ENCODE measurements at regions not wholly inside any gene's neighbourhood (a gene's known extent, or its start where the extent isn't known, plus 50 kb on each side); places are given as distances from the start of the nearest gene placed in this dataset.

GRCh38 chr14:86015511-86015910 lies 485.6 kb downstream of the FLRT2 start:
- H3K9me2 ChIP-seq (replicated peaks; ENCODE audit: insufficient read depth): no peaks in the 10 kb centered on the region
- H3K27ac ChIP-seq: no peak overlapping the region
- H3K4me3 ChIP-seq: no peak overlapping the region
- WGBS (ENCODE audit: low lambda C conversion rate, missing lambda C conversion rate): 79% methylated on average over 1 of the region's 1 CpG
- H3K79me2 ChIP-seq: no peaks in the 10 kb centered on the region
- no peaks in the 10 kb centered on the region for H3K27me3 ChIP-seq
- no peak overlapping the region for H2AFZ ChIP-seq
- H3K4me1 ChIP-seq (ENCODE audit: insufficient read depth): no peaks in the 10 kb centered on the region
- no peaks in the 10 kb centered on the region for H3K36me3 ChIP-seq (replicated peaks; ENCODE audit: insufficient read depth, low read depth)
- H4K20me1 ChIP-seq (ENCODE audit: insufficient read depth, poor library complexity, severe bottlenecking): no peaks in the 10 kb centered on the region
- DNase-seq (ENCODE audit: low spot score): no peak
- TF ChIP-seq EZH2 (IDR thresholded peaks at IDR 0.05; ENCODE audit: borderline replicate concordance): no peak
- no peak for TF ChIP-seq EZH2phosphoT487 (IDR thresholded peaks at IDR 0.05; ENCODE audit: low read depth, severe bottlenecking, unreplicated experiment)
- TF ChIP-seq, protein P1, sequence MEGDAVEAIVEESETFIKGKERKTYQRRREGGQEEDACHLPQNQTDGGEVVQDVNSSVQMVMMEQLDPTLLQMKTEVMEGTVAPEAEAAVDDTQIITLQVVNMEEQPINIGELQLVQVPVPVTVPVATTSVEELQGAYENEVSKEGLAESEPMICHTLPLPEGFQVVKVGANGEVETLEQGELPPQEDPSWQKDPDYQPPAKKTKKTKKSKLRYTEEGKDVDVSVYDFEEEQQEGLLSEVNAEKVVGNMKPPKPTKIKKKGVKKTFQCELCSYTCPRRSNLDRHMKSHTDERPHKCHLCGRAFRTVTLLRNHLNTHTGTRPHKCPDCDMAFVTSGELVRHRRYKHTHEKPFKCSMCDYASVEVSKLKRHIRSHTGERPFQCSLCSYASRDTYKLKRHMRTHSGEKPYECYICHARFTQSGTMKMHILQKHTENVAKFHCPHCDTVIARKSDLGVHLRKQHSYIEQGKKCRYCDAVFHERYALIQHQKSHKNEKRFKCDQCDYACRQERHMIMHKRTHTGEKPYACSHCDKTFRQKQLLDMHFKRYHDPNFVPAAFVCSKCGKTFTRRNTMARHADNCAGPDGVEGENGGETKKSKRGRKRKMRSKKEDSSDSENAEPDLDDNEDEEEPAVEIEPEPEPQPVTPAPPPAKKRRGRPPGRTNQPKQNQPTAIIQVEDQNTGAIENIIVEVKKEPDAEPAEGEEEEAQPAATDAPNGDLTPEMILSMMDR (IDR thresholded peaks at IDR 0.05; ENCODE audit: poor library complexity): no peak
- H3K4me2 ChIP-seq: no peak overlapping the region
- no peaks in the 10 kb centered on the region for H3K9me3 ChIP-seq (ENCODE audit: low read depth)

DNA sequence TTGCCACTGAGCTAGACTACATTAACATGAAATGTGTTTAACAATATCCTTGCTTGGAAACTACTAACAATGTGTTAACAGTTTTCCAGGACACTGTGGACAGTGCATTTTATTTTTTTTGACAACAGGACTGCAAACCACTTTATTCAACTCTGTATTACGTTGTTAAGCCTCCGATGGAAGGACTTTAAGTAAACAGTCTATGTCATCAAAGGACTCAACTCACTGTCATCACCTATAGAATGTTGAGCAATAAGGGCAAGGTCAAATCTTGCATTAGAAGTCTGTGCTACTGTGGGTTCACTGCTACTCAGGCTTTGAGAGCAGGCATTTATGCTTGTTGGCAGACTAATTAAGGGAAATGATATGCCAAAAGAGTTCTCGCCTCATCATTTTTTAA lies 483.7 kb downstream of the FLRT2 start:
- DNase-seq (ENCODE audit: low spot score): peak; percentile 6
- Histone ChIP-seq H3K79me2 (no peaks in the 10 kb centered on the region), H4K20me1 (ENCODE audit: insufficient read depth, poor library complexity, severe bottlenecking) (no peaks in the 10 kb centered on the region), H3K27ac (no peak overlapping the region), H3K9me2 (replicated peaks; ENCODE audit: insufficient read depth) (no peaks in the 10 kb centered on the region), H3K4me1 (ENCODE audit: insufficient read depth) (no peaks in the 10 kb centered on the region), H3K36me3 (replicated peaks; ENCODE audit: insufficient read depth, low read depth) (no peaks in the 10 kb centered on the region), H3K4me2 (no peak overlapping the region), H3K4me3 (no peak overlapping the region), H3K9me3 (ENCODE audit: low read depth) (no peaks in the 10 kb centered on the region), H3K27me3 (no peaks in the 10 kb centered on the region), H2AFZ (no peak overlapping the region)
- 38% methylated on average over 3 of the region's 3 CpGs for WGBS (ENCODE audit: low lambda C conversion rate, missing lambda C conversion rate)
- TF ChIP-seq, protein P1 (IDR thresholded peaks at IDR 0.05; ENCODE audit: poor library complexity): no peak
- TF ChIP-seq EZH2phosphoT487 (IDR thresholded peaks at IDR 0.05; ENCODE audit: low read depth, severe bottlenecking, unreplicated experiment) (no peak), EZH2 (IDR thresholded peaks at IDR 0.05; ENCODE audit: borderline replicate concordance) (no peak)

DNA sequence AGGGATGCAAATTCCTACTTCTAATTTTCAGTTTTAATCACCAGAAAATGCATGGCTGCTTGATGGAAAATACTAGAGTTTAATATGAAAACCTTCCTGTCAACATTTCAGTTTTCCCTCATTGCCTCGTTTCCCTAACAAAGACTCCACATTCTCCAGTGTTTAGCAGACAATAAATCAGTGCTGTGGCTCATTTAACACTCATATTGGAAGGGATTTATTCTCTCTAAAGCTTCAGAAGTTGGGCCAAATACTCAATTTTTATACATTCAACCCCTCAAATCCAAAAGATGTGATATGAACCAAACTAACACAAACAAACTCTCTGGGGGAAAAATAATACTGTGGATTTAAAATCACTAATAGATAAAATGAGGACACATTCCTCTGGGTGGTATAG lies 482.5 kb downstream of the FLRT2 start:
- Histone ChIP-seq H3K4me1 (ENCODE audit: insufficient read depth) (no peaks in the 10 kb centered on the region), H3K27me3 (no peaks in the 10 kb centered on the region), H3K79me2 (no peaks in the 10 kb centered on the region), H3K4me3 (no peak overlapping the region), H3K9me2 (replicated peaks; ENCODE audit: insufficient read depth) (no peaks in the 10 kb centered on the region), H3K27ac (no peak overlapping the region), H3K9me3 (ENCODE audit: low read depth) (no peaks in the 10 kb centered on the region), H3K36me3 (replicated peaks; ENCODE audit: insufficient read depth, low read depth) (no peaks in the 10 kb centered on the region), H2AFZ (no peak overlapping the region), H4K20me1 (ENCODE audit: insufficient read depth, poor library complexity, severe bottlenecking) (no peaks in the 10 kb centered on the region), H3K4me2 (no peak overlapping the region)
- WGBS (ENCODE audit: low lambda C conversion rate, missing lambda C conversion rate): 50% methylated on average over 1 of the region's 1 CpG
- TF ChIP-seq EZH2phosphoT487 (IDR thresholded peaks at IDR 0.05; ENCODE audit: low read depth, severe bottlenecking, unreplicated experiment): no peak
- TF ChIP-seq EZH2 (IDR thresholded peaks at IDR 0.05; ENCODE audit: borderline replicate concordance): no peak
- TF ChIP-seq, protein P1 (IDR thresholded peaks at IDR 0.05; ENCODE audit: poor library complexity): no peak
- DNase-seq (ENCODE audit: low spot score): no peak

DNA sequence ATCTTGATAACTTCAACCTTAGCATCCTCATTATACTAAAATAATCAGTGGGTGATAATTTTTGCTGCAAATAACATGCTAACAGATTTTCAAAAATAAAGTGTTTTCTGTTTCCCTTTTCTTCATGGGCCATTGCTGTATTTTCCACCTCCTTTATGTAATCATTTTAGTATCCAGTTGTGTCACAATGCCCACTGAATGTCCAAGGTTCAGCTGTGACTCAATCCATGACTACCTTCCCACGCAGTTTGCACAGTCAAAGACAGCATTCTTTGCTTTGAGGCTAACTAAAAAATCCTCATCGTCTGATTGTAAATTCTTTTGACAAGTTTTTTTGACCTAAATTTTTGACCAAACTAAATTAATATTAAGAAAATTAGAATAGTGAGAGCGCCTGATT lies 474.1 kb downstream of the FLRT2 start:
- Histone ChIP-seq H3K9me3 (ENCODE audit: low read depth) (no peaks in the 10 kb centered on the region), H3K36me3 (replicated peaks; ENCODE audit: insufficient read depth, low read depth) (no peaks in the 10 kb centered on the region), H3K9me2 (replicated peaks; ENCODE audit: insufficient read depth) (no peaks in the 10 kb centered on the region), H3K4me1 (ENCODE audit: insufficient read depth) (no peaks in the 10 kb centered on the region), H4K20me1 (ENCODE audit: insufficient read depth, poor library complexity, severe bottlenecking) (no peaks in the 10 kb centered on the region), H3K27me3 (no peaks in the 10 kb centered on the region), H3K79me2 (no peaks in the 10 kb centered on the region), H3K4me2 (no peak overlapping the region), H3K4me3 (no peak overlapping the region), H3K27ac (peak overlapping the region; percentile 22), H2AFZ (no peak overlapping the region)
- no peak for TF ChIP-seq EZH2 (IDR thresholded peaks at IDR 0.05; ENCODE audit: borderline replicate concordance)
- no peak for TF ChIP-seq EZH2phosphoT487 (IDR thresholded peaks at IDR 0.05; ENCODE audit: low read depth, severe bottlenecking, unreplicated experiment)
- 70% methylated on average over 3 of the region's 3 CpGs for WGBS (ENCODE audit: low lambda C conversion rate, missing lambda C conversion rate)
- peak; percentile 50 for DNase-seq (ENCODE audit: low spot score)

Measured in hepatocyte (in vitro differentiated cells).